ENCODE measurements at regions not wholly inside any gene's neighbourhood (a gene's known extent, or its start where the extent isn't known, plus 50 kb on each side); places are given as distances from the start of the nearest gene placed in this dataset.

DNA sequence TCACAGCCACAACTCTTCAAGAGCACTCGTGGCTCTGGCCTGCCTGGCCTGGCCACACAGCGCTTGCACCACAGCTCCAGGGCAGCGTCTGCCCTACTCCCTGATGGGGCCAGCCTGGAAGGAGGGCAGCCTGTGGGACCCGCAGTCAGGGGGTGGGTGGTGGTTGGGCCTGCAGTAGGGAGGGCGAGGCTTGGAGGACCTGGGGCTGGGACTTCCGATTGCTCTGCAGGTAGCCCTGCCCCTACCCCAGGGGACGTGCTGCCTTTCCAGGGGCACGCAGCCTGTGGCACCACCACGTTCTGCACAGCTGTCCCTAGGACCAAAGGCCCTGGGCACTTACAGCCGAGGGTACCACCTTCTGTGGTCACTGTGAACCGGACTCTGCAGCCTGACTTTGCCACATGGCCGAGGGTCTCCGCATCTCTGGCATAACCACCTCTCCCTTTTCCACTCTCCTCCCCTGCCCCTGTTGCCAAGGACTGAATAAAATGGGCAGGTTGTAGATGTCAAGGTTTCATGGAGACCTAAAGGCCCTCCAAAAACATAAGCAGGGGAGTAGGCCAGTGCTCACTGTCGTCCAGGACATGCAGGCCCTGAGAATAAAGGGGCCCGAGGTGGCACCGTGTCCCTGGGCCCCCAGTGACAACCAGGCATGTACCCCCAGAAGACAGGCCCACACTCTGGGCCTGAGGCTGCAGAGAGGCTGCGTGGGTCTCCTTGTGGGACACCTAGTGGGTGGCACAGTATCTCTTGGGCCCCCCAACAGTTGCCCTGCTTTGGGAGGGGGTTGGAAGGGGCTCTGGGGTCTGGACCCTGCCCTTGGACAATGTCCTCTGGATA, 87.3 kb downstream of the INHBB start:
- Mint-ChIP-seq H3K9me3 (no peaks in the 10 kb centered on the region), H3K36me3 (no peaks in the 10 kb centered on the region), H3K4me1 (no peaks in the 10 kb centered on the region), H3K27me3 (peaks cover 8% of the 10 kb centered on the region), H3K27ac (no peak overlapping the region), H3K4me3 (no peak overlapping the region)

DNA sequence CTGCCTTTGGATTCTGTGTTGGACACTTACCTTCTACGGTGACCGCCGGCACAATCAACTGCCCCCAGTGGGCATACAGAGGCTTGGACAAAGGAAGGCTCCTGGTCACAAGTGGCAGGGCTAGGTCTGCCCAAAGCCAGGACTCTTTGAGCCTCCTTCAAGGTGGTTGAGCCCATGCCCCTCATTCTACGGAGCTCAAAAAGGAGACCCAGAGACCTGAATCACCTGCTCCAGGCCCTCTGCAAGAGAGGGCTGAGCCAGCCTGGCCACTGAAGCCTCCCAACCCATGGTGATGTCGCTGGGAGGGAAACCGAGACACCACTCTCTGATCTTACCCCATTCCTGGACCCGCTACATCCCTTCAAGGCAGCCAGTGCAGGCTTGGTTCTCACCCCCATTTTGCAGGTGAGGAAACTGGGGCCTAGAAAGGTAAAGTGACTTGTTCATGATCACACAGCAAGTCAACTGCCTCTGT, 87.9 kb downstream of the INHBB start:
- no peaks in the 10 kb centered on the region for H3K36me3 Mint-ChIP-seq
- H3K27ac Mint-ChIP-seq = no peak overlapping the region
- no peaks in the 10 kb centered on the region for H3K4me1 Mint-ChIP-seq
- H3K9me3 Mint-ChIP-seq = no peaks in the 10 kb centered on the region
- H3K27me3 Mint-ChIP-seq = peaks cover 12% of the 10 kb centered on the region
- H3K4me3 Mint-ChIP-seq = no peak overlapping the region

DNA sequence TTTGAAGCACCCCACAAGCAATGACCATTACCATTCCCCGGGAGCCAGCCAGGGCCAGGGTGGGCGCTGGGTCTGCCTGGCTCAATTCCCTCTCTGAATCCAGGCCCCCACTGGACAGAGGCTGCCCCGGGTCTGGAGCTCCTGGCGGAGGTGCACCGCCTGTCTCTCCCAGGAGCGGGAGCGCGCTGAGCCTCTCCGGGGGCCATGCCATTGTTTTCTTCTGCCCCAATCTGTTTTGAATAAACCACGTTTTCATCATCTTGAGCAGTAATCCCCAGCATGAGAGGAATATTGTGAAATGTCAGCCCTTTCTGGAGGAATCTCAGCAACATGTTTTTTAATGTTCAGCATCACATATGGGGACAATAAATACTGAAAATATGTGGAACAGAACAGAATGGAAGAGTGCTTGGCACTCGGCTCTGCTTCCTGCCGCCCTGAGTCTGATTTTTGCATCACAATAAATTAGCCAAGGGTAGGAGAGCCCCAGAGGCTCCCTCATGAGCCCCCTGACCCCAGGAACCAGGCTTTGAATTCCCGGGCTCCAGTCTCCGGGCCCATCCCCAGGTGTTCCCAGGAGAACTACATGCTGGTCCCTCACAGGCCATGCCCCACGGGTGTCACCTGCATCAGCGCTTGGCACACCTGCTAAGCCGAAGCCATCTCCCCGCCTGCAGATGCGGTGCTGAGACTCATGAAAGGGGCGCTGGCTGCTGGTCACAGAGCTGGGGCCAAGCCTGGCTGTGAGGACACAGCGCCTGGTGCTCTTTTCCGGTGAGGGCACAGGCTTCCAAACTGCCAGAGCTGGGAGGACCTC, 88.8 kb downstream of the INHBB start:
- Mint-ChIP-seq H3K36me3 (no peaks in the 10 kb centered on the region), H3K4me3 (no peak overlapping the region), H3K27me3 (peaks cover 18% of the 10 kb centered on the region), H3K9me3 (no peaks in the 10 kb centered on the region), H3K27ac (peak overlapping the region in 1 of 3 donors; percentile 16), H3K4me1 (no peaks in the 10 kb centered on the region)

DNA sequence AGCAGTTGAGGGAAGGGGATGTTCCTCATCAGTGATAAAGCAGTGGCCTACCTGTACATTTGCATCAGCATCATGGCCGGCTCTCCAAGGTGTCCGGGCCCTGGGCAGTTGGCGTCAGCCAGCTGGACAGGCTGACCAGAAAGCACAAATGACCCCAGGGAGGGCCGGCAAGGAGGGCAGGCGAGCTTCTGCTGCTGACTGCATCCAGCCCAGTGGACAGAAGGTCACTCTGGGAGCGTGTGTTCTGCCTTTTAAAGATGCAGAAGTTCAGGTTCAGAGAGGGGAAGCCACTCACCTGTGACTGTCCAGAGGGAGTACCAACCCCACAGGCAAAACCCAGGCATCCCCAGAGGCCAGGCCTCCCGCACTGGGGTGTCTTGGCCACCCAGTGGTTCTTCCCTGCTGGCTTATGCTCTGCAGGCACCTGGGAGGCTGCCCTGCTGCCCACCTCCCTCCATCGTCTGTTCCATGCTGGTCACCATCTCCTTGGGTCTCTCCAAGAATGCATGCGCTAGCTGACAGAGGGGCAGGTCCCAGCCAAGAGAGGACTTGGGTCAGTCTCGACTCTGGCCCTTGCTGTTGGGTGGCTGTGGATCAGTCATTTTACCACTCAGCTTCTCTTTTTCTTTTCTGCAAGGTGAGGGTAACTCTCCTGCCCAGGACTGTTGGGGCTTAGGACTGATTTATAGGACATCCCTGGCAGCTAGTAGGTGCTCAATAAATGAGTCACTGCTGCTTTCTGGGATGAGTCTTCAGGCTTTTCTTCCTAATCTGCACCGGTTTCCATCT, 89.9 kb downstream of the INHBB start:
- Mint-ChIP-seq H3K4me1 (no peaks in the 10 kb centered on the region), H3K27ac (no peak overlapping the region), H3K9me3 (no peaks in the 10 kb centered on the region), H3K27me3 (peaks cover 25% of the 10 kb centered on the region), H3K4me3 (no peak overlapping the region), H3K36me3 (no peaks in the 10 kb centered on the region)

DNA sequence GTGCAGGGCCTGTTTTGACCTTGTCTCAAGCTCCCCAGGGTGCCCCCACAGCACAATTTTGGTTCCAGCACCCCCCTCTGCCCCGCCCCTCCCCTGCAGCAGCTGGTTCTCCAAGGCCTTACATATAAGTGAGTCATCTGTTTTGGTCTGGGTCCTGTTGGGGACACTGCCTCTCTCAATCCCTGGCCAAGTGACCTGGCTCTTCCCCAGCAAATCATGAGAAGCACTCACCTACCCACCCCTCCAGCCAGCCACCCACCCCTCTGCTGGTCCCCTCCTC, 90.5 kb downstream of the INHBB start:
- Mint-ChIP-seq H3K27me3 (peaks cover 28% of the 10 kb centered on the region), H3K36me3 (no peaks in the 10 kb centered on the region), H3K4me1 (no peaks in the 10 kb centered on the region), H3K9me3 (no peaks in the 10 kb centered on the region), H3K4me3 (no peak overlapping the region), H3K27ac (no peak overlapping the region)

DNA sequence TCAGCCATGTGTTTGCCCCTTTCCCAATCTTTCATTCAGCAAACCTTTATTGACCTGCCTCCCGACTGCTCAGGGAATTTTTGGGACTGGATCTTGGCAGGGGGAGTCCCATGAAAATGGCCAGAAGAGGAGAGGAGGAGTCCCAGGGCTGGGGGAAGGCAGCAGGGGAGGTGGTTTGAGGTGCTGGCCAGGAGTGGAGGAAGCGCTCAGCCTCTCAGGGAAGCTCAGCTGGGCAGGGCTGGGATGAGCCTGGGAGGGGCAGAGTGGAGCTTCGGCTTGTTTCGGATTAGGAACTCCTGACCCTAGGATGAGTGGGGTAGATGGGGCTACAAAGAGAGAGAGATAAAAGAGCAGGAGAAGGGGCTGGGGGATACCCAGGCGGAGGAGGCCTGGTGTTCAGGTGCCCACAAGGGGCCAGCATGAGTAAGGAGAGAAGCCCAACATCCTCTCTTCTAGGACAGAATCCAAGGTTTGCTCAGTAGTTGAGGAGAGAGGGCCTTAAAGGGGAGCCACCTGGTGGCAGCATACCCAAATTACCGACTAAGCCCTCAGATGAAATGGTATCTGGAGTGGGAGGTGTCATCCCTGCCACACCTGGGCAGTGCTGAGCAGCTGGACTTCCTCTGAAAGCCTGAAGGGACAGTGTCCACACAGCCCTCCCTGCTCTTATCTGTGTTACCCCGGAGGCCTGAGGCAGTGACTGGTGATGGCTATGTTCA, 91.1 kb downstream of the INHBB start:
- Mint-ChIP-seq H3K36me3 (no peaks in the 10 kb centered on the region), H3K4me1 (no peaks in the 10 kb centered on the region), H3K9me3 (no peaks in the 10 kb centered on the region), H3K27me3 (peaks cover 34% of the 10 kb centered on the region), H3K4me3 (no peak overlapping the region), H3K27ac (no peak overlapping the region)

DNA sequence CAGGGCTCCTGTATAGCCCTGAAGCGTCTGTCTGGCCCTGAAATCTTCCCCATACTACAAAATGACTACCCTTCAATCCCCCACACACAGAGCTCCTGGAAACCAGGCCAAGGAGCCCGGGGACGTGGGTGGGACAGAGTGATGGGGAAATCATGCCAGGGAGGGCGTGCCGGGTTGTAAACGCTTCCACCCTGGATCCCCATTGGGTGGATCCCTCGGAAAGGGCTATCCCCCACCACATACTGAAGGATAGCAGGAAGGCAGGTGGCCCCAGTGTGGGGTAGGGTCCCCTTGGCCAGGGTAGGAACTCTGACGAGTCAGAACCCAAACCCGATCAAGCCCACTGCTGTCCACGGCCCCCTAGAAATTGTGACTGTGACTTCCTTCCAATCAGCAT, 91.7 kb downstream of the INHBB start:
- Mint-ChIP-seq H3K4me1 (no peaks in the 10 kb centered on the region), H3K4me3 (no peak overlapping the region), H3K27ac (no peak overlapping the region), H3K36me3 (no peaks in the 10 kb centered on the region), H3K27me3 (peaks cover 38% of the 10 kb centered on the region), H3K9me3 (no peaks in the 10 kb centered on the region)

DNA sequence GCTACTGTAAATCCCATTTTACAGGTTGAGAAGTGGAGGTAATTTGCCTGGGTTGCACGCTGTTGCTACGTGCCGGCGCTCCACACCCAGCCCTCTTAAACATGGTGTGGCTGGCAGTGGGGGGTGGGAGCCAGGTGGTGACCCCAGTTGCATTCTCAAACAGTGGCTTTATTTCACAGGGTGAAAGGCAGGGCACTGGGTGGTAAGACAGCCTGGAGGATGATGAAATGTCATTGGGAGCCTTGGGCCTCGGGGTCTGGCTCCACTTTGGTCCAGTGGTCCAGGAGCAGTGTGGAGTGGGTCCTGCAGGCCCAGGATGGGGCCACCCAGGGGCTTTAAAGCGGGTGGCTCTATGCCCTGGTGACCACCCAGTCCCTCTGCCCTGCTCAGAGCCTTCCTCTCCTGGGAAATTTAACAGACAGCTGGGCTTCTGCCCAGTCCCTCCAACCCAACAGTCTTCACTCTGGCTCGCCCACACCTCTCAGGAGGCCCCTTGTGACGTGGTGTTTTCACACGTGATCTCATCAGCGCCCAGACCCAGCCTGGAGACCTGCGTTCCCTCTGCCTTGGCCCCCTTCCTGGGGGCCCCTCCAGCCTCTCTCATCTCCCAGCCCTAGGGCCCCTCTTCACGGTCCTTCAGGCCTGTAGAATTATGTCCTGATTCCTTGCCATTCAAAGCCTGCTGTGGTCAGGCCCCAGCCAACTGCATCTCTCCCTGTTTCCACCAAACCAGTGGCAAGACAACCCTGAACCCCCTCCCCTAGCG, 92.5 kb downstream of the INHBB start:
- Mint-ChIP-seq H3K36me3 (no peaks in the 10 kb centered on the region), H3K4me3 (no peak overlapping the region), H3K9me3 (no peaks in the 10 kb centered on the region), H3K27ac (no peak overlapping the region), H3K27me3 (peaks cover 43% of the 10 kb centered on the region), H3K4me1 (peaks cover 0 to 4% (median 1%) of the 10 kb centered on the region in 3 donors)

DNA sequence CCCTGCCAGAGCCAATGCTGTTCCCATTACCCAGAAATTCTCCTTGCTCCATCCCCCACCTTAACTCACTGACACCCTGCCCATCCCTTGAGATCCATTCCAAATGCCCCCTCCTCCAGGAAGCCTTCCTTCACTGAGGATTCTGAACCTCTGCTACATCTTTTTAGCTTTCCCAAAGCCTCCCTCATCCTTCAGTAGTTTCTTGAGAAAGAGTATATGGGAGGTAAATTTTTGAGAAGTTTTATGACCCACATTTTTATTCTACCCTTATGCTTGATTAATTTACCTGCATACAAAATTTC, 93.1 kb downstream of the INHBB start:
- Mint-ChIP-seq H3K27me3 (peaks cover 47% of the 10 kb centered on the region), H3K36me3 (no peaks in the 10 kb centered on the region), H3K27ac (no peak overlapping the region), H3K4me3 (no peak overlapping the region), H3K4me1 (peaks cover 0 to 4% (median 4%) of the 10 kb centered on the region in 3 donors), H3K9me3 (no peaks in the 10 kb centered on the region)

DNA sequence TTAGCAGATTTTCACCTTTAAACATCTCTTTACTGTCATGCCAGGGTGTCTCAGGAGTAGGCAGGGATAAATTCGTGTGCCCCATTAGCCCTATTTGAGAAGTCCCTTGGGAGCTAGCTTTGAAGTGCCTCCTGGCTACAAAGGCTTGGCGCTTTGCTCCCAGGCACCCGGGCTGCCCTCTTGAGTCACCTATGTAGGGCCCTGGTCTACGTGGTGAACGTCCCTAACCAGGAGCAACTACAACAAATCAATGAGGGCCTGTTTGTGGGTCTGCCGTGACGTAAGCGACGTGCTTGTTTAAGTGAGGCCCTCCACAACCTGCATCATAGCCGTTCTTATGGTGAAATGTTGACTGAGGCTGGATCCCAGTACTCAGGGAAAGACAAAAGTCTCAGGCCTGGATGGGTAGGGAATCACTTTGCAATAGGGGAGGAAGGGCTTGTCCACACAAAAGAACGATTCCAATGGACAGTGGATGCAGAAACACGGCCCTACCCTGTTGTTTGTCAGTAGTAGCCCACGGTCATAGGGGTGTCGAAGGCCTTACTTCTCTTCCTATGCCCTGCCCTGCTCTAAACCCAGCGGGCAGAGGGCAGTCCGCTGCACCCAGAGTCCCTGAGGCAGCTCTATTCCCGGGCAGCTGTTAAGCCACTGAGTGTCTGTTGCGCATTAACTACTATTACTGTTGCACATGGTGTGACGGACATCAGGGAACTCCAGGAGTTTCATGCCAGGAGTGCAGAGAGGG, 93.9 kb downstream of the INHBB start:
- Mint-ChIP-seq H3K9me3 (no peaks in the 10 kb centered on the region), H3K4me3 (no peak overlapping the region), H3K36me3 (no peaks in the 10 kb centered on the region), H3K27me3 (peaks cover 55% of the 10 kb centered on the region), H3K27ac (no peak overlapping the region), H3K4me1 (peaks cover 0 to 4% (median 4%) of the 10 kb centered on the region in 3 donors)

DNA sequence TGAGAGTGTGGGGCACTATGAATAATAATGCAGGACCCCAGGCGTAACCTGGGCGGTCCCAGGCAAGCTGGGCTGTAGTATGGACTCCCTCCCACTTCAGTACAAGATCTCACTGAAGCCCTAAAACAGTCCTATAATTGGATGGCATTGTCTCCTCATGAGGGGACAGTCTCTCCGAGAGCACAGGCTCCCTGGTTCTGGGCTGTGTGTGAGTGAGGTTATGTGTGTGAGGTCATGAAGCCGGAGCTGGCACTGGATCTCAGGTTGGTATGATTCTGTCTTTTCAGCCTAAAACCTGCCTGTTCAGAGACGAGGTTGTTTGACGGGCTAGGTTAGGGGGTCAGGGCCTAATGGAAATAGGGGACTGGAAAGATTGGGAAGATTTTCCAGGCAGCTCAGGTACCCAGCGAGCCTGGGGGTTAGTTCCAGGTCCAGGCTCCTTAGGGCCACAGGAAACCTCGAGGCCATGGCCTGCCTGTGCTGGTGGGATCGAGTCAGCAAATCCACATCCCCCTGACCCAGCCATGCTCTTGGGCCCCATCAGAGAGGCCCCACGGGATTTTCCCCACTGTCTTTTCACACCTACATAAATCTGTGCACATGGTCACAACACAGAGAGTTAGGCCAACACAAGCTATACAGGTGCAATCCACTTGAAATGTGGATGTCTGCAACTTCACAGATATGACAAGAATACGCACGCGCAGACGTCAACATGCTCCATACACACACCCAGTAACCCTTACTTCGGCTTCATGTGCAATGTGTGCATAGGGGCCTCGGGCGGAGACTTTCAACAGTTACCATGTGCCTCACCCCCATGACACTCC, 94.8 kb downstream of the INHBB start:
- Mint-ChIP-seq H3K9me3 (no peaks in the 10 kb centered on the region), H3K27ac (no peak overlapping the region), H3K4me3 (no peak overlapping the region), H3K27me3 (peaks cover 55% of the 10 kb centered on the region), H3K4me1 (peaks cover 0 to 4% (median 4%) of the 10 kb centered on the region in 3 donors), H3K36me3 (no peaks in the 10 kb centered on the region)

DNA sequence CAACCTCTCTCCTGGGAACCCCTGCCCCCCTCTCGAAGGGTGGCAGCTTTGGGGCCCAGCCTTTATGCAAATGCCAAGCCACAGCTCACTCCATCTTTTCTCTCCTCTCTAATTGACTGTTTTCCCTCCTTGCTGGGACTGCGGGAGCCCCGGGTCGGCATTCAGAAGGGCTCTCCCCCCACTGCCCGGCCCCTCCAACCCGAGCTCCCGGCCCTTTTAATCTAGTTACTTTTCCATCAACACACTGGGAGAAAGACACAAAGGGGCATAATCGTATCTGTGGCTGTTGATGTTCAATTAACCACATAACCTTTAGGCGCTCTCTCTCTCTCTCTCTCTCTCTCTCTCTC, 95.4 kb downstream of the INHBB start:
- H3K9me3 Mint-ChIP-seq = no peaks in the 10 kb centered on the region
- no peak overlapping the region for H3K4me3 Mint-ChIP-seq
- H3K4me1 Mint-ChIP-seq = peaks cover 0 to 4% (median 4%) of the 10 kb centered on the region in 3 donors
- no peaks in the 10 kb centered on the region for H3K36me3 Mint-ChIP-seq
- H3K27me3 Mint-ChIP-seq = peaks cover 55% of the 10 kb centered on the region
- H3K27ac Mint-ChIP-seq = no peak overlapping the region

All from IgD-negative memory B cell (primary cell).